ENCODE measurements at regions not wholly inside any gene's neighbourhood (a gene's known extent, or its start where the extent isn't known, plus 50 kb on each side); places are given as distances from the start of the nearest gene placed in this dataset.

DNA sequence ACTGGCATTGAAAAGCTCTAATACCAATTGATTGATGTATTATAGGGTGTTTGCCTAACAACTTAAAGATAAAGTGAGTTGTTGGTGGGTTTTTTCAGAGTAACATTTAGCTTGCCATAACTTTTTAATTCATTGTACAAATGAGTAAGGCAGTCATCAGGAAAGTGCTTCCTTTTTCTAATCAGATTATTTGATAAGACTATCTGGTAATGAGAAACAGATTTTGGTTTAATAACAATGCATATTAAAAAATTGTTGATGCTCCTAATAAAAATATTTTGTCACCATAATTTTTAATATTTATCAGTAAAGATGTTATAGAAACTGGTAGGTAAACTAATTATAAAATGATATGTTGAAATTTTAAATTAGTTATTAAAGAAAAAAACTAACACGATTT is 51.3 kb downstream of the BLTP1 start:
- no peak for DNase-seq

DNA sequence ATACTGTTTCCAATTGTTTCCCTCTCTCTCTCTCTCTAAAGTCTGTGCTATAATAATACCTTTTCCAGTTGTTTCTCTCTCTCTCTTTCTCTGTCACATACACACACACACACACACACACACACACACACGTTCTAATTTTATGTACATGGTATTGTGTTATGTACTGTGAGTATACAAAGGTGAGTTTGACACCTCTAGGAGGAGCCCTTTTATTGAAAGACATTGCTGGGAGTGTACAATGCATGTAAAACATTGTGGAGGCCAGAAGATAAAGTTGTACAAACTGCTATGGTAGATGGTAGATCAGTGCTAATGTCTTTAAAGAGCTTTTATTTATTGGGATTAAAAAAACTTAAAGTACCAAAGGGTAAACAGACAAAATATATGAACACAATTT is 53.6 kb downstream of the BLTP1 start:
- DNase-seq: no peak

DNA sequence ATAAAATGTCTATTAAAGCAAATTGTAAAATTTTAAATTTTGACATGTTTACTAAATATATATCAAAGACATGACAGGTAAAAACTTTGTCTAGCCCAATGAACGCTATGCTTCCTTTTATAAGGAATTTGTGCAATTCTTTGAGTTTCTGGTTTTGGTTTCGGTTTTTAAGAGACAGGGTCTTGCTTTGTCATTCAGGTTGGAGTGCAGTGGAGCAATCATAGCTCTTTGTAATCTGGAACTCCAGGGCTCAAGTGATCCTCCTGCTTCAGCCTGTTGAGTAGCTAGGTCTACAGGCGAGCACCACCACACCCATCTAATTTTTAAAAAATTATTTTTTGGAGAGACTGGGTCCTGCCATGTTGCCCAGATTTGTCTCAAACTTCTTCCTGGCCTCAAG is 60.7 kb downstream of the BLTP1 start:
- DNase-seq: no peak

DNA sequence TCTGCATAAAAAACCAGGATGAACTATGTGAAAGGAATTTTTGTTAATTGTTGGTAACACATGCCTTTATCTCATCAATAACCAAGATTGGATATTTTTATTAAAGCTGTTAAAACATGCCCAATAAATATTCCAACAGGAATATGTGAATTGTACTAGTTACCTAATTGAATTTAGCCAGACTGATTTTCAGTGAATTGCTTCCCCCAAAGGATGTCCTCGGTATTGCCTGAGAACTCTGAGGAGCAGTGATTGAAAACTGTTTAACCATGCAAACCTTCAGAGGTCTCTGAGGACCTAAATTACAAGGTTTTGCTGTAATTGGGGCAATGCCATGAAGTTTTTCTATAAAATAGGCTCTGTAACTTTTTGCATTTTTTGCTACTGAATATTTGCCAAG is 66.6 kb downstream of the BLTP1 start:
- DNase-seq: no peak

DNA sequence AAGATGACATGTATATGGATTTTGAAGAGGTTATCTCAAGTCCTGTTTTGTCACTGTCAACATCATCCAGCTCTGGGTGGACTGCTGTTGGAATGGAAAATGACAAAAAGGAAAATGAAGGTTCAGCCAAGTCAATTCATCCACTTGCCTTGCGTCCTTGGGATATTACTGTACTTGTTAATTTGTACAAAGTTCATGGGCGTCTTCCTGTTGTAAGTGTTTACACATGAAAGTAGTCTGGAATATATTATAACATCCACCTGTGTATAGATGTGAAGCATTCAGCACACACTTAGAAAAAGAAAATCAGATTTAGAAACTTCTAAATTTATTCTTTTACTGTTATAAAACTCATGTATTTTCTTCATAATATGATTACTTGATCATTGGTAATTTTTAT is 67.2 kb downstream of the BLTP1 start:
- DNase-seq: no peak

DNA sequence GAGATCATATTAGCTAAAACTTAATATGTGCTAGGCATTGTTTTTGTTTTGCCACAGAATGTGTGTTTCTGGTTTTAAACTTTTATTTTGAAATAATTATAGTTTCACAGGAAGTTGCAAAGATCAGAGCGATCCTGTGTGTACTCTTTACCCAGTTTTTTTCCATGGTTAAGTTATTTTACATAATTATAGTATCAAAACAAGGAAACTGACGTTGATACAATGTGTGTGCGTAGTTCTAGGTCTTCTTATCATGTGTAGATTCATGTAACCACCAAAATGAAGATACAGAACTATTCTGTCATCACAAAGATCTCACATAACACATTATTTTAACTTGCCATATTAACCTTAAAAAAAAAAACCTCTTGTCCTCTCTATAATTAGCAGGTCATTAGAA is 69.2 kb downstream of the BLTP1 start:
- DNase-seq: no peak

DNA sequence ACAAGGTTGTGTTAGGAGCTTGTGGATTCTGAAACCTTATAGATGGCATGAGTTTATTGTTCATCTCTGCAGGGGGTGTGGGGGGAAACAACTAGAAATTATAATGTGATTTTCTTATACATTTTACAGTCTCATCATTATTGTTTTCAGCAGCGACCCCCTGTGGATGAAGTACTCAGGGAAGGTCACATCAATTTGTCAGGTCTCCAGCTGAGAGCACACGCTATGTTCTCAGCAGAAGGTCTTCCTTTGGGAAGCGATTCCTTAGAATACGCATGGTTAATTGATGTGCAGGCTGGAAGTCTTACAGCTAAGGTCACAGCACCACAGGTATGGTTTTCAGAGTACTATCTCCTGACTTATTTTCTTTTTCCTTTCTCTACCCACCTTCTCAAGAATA is 72.2 kb downstream of the BLTP1 start:
- DNase-seq: no peak

DNA sequence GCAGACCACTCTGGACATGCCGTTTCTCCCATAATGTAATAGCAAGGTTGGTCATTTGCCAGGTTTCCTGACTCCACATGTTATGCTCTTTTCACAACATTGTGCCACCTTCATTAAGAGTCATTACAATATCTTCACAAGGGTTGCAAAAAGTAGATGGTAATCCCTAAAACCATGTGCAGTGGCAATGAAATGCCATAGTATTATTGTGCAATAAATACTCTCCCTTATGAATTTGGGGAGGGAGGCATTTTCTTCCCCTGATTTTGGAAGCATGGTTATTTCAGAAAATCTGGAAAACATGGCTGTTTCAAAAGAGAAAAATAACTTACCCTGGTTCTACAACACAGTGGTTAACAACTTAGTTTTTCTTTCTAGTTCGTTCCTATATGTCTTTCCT is 75.1 kb downstream of the BLTP1 start:
- DNase-seq: no peak

DNA sequence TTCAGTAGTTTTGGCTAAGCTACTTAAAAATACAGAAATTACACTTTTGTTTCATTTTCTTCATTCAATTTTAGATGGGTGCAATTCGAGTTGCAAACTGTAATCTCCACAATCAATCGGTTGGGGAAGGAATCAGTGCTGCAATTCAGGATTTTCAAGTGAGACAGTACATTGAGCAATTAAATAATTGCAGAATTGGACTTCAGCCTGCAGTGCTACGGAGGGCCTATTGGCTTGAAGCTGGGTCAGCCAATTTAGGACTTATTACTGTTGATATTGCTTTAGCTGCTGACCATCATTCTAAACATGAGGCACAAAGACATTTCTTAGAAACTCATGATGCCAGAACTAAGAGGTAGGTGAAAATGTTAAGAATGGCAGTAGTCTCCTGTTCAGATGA is 77.7 kb downstream of the BLTP1 start:
- no peak for DNase-seq

DNA sequence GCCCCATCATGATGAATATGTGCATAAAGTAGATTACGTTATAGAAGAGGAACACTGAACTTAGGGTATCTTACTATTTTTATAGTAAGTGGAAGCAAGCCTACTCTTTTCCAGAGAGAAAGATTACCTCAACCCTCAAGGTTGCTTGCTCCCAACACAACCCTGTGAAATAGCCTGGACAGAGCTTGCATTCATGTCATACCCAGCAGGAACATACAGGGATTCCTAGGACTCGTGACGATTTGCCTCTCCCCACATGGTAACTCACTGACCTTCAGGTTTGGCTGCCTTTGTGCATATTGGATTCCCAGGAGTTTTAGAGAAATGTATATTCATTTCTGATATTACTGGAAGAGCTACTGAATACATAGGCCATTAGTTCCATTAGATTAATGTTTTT is 80.5 kb downstream of the BLTP1 start:
- DNase-seq: no peak

DNA sequence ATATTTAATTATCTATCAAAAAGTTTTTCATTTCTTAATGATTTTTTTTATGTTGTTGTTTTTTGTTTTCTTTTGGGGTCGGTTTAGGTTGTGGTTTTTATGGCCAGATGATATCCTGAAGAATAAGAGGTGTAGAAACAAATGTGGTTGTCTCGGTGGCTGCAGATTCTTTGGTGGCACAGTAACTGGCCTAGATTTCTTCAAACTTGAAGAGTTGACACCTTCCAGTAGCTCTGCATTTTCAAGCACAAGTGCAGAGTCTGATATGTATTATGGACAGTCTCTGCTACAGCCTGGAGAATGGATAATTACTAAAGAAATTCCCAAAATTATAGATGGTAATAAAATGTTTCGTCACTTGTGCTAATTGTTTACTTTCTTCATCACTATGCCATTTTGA is 82.6 kb downstream of the BLTP1 start:
- no peak for DNase-seq

DNA sequence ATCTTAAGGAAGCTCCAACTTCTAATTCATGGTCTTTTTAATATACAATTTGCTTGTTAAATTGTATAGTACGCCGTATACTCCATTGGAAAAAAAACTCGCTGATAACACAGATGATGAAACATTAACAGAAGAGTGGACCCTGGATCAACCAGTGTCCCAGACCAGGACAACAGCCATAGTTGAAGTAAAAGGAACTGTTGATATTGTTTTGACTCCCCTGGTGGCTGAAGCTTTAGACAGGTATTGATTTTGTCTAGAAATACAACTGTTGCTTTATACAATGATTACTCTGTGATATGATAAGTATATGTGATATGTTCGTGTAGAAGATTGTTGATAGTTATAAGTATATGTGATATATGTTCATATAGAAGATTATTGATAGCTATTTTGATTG is 91.7 kb downstream of the BLTP1 start:
- DNase-seq: no peak

DNA sequence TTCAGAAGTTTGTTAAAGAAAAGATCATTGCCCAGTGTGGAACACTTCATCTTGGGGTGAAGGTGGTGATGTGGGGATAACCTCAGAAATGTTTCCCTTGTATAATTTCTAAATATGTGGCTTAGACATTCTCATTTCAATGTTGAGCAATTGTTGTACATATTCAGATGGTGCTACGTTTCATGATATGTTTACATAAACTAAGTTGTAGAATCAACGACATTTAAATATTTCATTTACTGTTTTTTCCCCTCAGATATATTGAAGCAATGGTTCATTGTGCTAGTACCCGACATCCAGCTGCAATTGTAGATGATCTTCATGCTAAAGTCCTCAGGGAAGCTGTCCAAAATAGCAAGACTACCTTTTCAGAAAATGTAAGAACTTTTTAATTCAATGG is 92.6 kb downstream of the BLTP1 start:
- DNase-seq: no peak

DNA sequence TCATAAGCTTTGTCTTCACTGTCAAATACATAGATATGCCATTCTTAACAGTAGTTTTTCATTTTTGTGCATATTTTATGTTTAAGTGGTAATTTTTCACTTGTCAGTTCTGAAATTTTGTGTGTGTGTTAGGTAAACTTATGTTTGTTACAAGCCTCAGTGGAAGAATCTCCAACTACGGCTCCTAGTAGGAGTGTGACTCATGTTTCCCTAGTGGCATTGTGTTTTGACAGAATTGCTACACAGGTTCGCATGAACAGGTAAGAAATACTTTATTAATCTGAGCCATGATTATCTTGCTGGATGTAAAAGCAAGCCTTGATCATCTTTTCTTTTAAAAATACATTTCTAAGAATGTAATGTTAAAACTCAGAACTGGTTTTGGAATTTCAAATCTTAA is 94.4 kb downstream of the BLTP1 start:
- DNase-seq: no peak

DNA sequence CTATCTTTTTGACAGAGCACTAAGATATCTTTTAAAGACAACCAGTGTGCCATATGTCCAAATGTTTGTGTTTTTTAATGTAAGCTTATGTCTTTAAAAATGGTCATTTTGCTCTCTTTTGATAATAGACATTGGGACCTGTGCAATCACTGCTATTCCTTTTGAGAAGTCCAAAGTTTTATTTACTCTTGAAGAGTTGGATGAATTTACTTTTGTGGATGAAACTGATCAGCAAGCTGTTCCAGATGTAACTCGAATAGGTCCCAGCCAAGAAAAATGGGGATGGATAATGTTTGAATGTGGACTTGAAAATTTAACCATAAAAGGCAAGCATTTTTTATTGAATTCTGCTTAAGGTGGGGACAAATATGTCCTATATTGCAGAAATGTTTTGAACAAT is 97.2 kb downstream of the BLTP1 start:
- DNase-seq: no peak

DNA sequence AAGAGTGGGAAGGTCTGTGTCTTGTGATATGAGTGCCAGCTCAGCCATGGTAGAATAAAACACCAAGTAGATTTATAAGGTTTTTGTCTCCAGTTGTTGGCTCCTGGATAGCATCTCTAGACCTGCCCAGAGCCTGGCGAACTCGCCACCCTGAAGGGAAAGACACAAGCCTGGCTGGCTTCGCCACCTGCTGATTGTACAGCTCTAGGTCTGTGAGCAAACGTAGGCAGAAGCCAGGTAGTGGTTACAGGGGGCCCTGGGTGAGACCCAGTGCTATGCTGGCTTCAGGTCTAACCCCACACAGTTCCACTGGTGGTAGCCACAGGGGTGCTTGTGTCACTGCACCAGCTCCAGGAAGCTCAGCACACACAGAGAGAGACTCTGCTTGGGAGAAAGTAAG is 100.5 kb downstream of the BLTP1 start:
- DNase-seq: no peak

DNA sequence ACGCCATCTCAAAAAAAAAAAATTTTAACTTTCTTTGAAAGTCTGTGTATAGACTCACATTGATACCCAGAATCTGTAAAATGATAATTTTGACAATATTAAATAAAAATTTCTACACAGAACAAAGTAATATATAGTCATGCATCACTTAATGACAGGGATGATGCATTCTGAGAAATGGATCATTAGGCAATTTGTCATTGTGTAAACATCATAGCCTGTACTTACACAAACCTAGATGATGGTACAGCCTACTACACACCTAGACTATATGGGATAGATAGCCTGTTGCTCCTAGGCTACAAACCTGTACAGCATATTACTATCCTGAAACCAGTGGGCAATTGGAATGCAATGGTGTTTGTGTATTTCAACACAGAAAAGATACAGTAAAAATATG is 107.7 kb downstream of the BLTP1 start:
- DNase-seq: no peak

DNA sequence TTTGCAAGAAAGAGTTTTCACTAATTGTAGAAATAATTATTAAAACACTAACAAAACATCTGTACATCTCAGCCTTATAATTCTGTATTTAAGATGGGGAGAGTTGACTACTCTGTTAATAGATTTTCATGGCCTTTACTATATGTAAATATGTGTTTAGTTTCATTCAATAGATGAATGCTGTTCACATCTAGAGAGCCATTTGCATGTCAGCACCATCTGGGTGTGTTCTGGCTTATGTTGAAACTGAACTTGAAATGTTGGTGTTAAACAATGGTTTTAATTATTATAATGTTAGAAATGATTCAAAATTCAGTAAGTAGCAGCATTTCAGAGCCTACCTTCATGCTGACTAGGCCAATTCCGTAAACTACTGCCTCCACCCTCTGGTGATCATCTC is 102.5 kb upstream of the ADAD1 start:
- DNase-seq: no peak

DNA sequence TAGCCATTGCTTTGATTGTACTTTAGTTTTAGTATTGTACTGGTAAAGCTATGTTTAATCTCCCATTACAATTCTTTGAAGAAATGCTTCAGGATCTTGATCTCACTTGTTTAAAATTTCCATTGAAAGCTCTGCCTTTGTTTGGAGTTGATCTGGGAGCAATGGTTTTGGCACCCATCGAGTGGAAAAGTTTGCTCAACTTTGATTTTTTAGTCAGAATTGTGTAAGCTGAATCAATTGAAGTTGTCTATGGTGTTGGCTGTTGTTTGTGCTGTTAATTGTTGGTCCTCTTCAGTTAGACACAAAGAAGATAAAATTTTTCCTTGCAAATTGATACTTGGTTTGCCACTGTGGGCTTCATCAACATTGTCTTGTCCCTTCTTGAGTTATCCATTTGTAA is 99.8 kb upstream of the ADAD1 start:
- no peak for DNase-seq

DNA sequence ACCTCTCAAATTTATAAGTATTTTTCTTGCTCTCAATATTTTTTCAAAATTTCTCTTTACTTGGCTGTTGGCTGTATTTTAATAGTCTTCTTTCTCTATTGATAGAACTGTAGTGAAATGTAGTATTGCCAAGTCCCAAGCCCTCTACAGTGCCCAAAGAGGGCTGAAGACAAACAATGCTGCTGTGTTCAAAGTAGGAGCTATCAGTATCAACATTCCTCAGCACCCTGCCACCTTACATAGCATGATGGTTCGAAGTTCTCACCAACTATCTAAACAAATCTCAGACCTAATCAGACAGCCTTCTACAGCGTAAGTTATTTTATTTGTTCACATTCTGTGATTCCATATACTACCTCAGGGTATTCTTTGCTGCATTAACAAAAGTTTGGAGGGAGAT is 99.1 kb upstream of the ADAD1 start:
- DNase-seq: no peak

DNA sequence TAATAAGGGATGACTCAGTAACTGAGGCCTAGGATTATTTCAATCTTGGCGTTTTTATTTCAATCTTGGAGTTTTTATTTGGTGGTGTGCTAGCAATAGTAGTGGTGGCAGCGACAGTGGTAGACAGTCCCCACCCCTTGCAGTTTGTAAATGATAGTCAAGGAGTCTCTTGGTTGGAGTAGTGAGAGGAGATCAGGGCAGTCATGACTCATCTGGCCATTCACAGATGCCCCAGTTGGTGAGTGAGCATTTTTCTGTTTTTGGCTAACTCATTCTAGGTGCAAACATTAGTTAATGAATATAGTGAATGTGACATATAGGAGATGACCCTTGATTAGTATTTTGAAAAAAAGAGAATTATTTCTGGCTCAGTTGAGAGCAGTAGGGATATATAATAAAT is 93.5 kb upstream of the ADAD1 start:
- no peak for DNase-seq

DNA sequence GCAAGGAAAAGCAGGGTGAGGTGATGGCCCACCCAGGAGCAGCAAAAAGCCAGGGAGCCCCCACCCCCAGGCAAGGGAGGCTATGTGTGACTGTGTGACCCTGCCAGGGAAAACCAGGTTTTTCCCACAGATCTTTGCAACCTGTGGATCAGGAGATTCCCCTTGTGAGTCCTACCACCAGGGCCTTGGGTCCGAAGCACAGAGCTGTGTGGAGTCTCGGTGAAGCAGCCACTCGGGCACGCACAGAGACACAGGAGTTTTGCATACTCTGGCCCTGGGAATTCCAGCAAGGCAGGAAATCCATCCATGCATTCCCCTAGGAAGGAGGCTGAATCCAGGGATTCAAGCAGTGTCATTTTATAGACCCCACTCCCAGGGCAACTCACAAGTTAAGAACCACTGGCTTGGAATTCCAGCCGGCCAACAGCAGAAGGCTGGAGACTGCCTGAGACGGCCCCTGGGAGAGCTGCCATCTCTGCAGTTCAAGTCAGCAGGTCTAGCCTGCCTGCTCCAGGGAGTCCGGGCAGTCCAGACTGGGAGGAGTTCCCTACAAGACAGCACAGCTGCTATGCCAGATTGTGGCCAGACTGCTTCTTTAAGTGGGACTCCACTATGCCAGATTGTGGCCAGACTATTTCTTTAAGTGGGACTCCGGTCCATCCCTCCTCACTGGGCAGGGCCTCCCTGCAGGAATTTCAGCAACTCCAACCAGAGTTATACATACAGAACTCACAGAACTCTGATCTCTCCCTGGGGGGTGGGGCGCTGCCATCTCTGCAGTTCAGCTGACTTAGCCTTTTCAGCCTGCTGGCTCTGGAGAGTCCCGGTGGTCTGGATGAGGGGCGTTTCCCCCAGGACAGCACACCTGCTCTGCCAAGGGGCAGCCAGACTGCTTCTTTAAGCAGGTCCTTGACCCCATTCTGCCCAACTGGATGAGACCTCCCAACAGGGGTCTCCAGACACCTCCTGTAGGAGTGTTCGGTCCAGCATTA is 85.1 kb upstream of the ADAD1 start:
- DNase-seq: no peak

DNA sequence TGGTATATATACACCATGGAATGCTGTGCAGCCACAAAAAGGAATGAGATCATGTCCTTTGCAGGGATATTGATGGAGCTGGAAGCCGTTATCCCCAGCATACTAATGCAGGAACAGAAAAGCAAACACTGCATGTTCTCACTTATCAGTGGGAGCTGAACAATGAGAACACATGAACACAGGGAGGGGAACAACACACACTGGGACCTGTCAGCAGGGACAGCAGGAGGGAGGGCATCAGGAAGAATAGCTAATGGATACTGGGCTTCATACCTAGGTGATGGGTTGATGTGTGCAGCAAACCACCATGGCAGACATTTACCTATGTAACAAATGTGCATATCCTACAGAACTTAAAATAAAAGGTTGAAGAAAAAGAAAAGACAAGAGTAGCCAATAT is 81.1 kb upstream of the ADAD1 start:
- no peak for DNase-seq

DNA sequence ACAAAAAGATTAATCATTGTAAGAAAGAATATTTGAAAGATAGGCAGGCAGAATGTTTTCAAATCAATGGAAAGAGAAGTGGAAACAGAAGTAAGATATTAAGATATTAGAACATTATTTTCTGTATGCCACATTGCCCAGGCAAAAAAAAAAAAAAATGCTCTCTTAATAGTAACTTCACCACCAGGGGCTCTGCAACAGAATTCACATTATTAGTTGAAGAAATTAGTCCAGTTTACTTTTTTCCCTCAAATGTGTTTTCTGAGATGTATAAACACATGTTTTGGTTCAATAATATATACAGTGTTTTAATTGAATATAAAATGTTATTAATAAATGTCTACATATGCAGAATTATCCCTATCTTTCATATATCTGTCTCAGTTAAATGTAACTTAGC is 78.0 kb upstream of the ADAD1 start:
- DNase-seq: no peak

DNA sequence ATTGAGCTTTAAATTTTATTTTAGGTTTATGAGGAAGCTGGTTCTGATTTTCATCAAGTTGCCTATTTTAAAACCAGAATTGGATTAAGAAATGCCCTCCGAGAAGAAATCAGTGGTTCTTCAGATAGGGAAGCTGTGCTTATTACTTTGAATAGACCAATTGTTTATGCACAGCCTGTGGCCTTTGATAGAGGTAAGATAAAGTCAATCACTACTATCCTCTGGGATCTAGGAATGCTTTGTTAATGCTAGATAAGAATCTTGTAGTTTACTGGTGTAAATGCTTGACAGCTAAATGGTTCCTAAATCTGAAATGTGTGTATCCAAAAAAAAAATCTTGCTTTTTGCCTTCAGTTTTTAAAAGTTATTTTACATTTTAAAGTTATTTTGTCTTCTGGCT is 73.0 kb upstream of the ADAD1 start:
- DNase-seq: no peak

Data from NCI-H1694 treated with DMSO at 0.1 percent for 48 hours (cell line).